Mucosa of descending colon (tissue), 3 donors: ENCODE measurements at regions not wholly inside any gene's neighbourhood (a gene's known extent, or its start where the extent isn't known, plus 50 kb on each side); places are given as distances from the start of the nearest gene placed in this dataset.
"Not testable (repeated sequence)": the region's sequence is repeated elsewhere in the genome, so short reads cannot be mapped to it uniquely, and the experiment has no call there.

ENCODE experiments used
- ATAC-seq: fragments of 200-7000 bp; cut with Tn5 transposase; one replicate; pipeline ENCODE4 v1.9.1; 2020; ENCODE audit warnings: mild to moderate bottlenecking, moderate library complexity
- DNase-seq, 3 donors: peaks; one replicate each; pipeline ENCODE4 v3.0.0-alpha.2; 2020
- H3K36me3 ChIP-seq: fragments of 200-600 bp; one replicate; pipeline ENCODE4 v1.8.0; 2021; ENCODE audit warnings: low read depth, mild to moderate bottlenecking
- H3K4me1 ChIP-seq: fragments of 200-600 bp; one replicate; pipeline ENCODE4 v1.8.0; 2021; ENCODE audit warnings: low read depth, mild to moderate bottlenecking
- H3K4me3 ChIP-seq: fragments of 200-600 bp; one replicate; pipeline ENCODE4 v1.8.0; 2021; ENCODE audit warnings: mild to moderate bottlenecking
- H3K9me3 ChIP-seq: fragments of 200-600 bp; one replicate; pipeline ENCODE4 v1.8.0; 2021; ENCODE audit warnings: mild to moderate bottlenecking
- intact Hi-C, 2 donors: fragments of 100-400 bp; cut with DNase I in 1 of 2; cut with micrococcal nuclease in 1 of 2; formaldehyde crosslinking; loops; one replicate each; pipeline versions ENCODE4 v1.11.0 to v1.11.1; 2022; cut with DNase I, micrococcal nuclease
- TF ChIP-seq, protein P1 (sequence below): fragments of 200-600 bp; IDR thresholded peaks from one replicate; pipeline ENCODE4 v1.8.0; 2022; ENCODE audit warnings: antibody characterized with exemption, mild to moderate bottlenecking
- donor health status: DM: no; HTN: no; CAD: no; lungs with moderate emphysema.
- donor health status: DM: no; HTN: no; CAD: no.
- donor health status: DM: no; HTN: yes; CAD: no.

DNA sequence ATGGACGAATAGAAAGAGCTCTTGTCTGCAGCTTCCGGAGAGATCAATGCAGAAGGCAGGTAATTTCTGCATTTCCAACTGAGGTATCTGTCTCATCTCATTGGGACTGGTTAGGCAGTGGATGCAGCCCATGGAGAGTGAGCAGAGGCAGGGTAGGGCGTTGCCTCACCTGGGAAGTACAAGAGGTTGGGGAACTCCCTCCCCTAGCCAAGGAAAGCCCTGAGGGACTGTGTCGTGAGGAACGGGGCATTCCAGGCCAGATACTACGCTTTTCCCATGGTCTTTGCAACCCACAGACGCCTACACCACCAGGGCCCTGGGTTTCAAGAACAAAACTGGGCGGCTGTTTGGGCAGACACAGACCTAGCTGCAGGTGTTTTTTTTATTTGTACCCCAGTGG, 186.3 kb downstream of the ETV1 start:
- Histone ChIP-seq H3K9me3 (no peaks in the 10 kb centered on the region), H3K36me3 (no peaks in the 10 kb centered on the region), H3K4me1 (no peaks in the 10 kb centered on the region), H3K4me3 (no peak overlapping the region)
- TF ChIP-seq, protein P1, sequence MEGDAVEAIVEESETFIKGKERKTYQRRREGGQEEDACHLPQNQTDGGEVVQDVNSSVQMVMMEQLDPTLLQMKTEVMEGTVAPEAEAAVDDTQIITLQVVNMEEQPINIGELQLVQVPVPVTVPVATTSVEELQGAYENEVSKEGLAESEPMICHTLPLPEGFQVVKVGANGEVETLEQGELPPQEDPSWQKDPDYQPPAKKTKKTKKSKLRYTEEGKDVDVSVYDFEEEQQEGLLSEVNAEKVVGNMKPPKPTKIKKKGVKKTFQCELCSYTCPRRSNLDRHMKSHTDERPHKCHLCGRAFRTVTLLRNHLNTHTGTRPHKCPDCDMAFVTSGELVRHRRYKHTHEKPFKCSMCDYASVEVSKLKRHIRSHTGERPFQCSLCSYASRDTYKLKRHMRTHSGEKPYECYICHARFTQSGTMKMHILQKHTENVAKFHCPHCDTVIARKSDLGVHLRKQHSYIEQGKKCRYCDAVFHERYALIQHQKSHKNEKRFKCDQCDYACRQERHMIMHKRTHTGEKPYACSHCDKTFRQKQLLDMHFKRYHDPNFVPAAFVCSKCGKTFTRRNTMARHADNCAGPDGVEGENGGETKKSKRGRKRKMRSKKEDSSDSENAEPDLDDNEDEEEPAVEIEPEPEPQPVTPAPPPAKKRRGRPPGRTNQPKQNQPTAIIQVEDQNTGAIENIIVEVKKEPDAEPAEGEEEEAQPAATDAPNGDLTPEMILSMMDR, result no peak
- intact Hi-C loops, result no loop called here
- no peak for DNase-seq
- ATAC-seq, result no peak

- intact Hi-C loops, ATAC-seq, H3K4me3 ChIP-seq, H3K9me3 ChIP-seq, H3K4me1 ChIP-seq, DNase-seq, H3K36me3 ChIP-seq: not testable (repeated sequence)
Observed at GRCh38 chr7:13806089-13806867, 183.2 kb downstream of the ETV1 start.

DNA sequence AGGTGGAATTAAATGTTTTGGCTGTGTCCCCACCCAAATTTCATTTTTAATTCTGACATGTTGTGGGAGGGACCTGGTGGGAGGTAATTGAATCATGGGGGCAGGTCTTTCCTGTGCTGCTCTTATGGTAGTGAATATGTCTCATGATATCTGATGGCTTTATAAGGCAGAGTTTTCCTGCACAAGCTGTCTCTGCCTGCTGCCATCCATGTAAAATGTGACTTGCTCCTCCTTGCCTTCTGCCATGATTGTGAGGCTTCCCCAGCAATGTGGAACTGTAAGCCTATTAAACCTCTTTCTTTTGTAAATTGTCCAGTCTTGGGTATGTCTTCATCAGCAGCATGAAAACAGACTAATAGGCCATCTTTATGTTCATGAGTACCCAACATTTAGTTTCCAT, 172.2 kb downstream of the ETV1 start:
- H3K4me1 ChIP-seq, result peaks cover 12% of the 10 kb centered on the region
- H3K4me3 ChIP-seq, DNase-seq, H3K9me3 ChIP-seq, ATAC-seq, intact Hi-C loops, H3K36me3 ChIP-seq: not testable (repeated sequence)

DNA sequence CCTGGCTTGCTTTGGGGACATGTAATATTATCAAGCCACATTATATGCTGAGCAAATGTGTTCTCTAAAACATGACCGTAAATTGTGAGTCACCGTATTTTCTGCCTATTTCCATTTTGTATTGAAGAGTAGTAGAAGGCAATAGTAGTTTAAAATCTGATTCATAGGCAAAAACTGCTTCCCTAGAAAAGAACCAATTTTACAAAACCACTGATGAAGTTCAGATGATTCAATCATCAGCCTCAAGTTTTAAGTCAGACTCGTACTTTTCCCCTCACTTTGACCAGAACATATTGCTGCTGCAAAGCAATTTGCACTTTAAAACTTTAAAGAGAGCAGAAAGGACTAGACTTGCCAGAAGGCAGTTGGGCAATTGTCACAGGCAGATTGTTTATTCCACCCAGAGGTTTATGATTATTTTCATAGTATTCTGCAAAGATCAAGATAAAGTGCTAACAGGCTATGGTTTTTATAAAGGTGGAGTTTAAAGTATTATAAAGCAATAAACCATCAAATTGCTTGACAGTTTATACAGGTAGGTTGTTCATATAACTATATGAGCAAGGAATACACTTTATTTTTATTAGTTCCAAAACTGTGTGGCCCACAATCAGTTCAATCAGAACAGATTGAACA, 168.2 kb downstream of the ETV1 start:
- ATAC-seq (peak; percentile 87), DNase-seq (peak in 1 of 3 donors; percentile 38)
- intact Hi-C loops, result no loop called here
- H3K4me3 ChIP-seq, result no peak overlapping the region
- H3K4me1 ChIP-seq, result peaks cover 24% of the 10 kb centered on the region
- H3K9me3 ChIP-seq, result peaks cover 7% of the 10 kb centered on the region
- TF ChIP-seq, protein P1, result no peak
- no peaks in the 10 kb centered on the region for H3K36me3 ChIP-seq

- Histone ChIP-seq H3K4me3 (no peak overlapping the region), H3K36me3 (no peaks in the 10 kb centered on the region), H3K9me3 (no peaks in the 10 kb centered on the region), H3K4me1 (peaks cover 24% of the 10 kb centered on the region)
- DNase-seq (peak in 1 of 3 donors; percentile 10), ATAC-seq (peak; percentile 25)
- intact Hi-C loops, result no loop called here
- TF ChIP-seq, protein P1, result no peak
Observed at GRCh38 chr7:13822678-13823077, 166.8 kb downstream of the ETV1 start.

- intact Hi-C loops, result no loop called here
- no peaks in the 10 kb centered on the region for H3K9me3 ChIP-seq
Observed at GRCh38 chr7:13826752-13827151, 162.7 kb downstream of the ETV1 start.

More at GRCh38 chr7:13826752-13827151, 162.7 kb downstream of the ETV1 start:
- Histone ChIP-seq H3K4me1 (peaks cover 17% of the 10 kb centered on the region), H3K4me3 (no peak overlapping the region), H3K36me3 (no peaks in the 10 kb centered on the region)
- TF ChIP-seq, protein P1, result no peak
- no peak for DNase-seq
- ATAC-seq, result no peak
